Subcutaneous abdominal adipose tissue (tissue), 5 donors: ENCODE measurements at regions not wholly inside any gene's neighbourhood (a gene's known extent, or its start where the extent isn't known, plus 50 kb on each side); places are given as distances from the start of the nearest gene placed in this dataset.

Experiments
- H3K27ac ChIP-seq: one replicate; pipeline ENCODE4 v1.7.0; 2013; ENCODE audit warnings: low read depth, mild to moderate bottlenecking, inconsistent platforms, low read length, moderate library complexity
- H3K27me3 ChIP-seq, 5 donors: one replicate each; pipeline ENCODE4 v1.7.0; 2013; ENCODE audit warnings: low read length in 5 of 5, inconsistent platforms in 1 of 5; ENCODE audit not compliant: control insufficient read depth in 5 of 5, insufficient read depth in 4 of 5
- H3K36me3 ChIP-seq, 5 donors: one replicate each; pipeline ENCODE4 v1.7.0; 2013; ENCODE audit warnings: low read length in 5 of 5; ENCODE audit not compliant: control insufficient read depth in 5 of 5, insufficient read depth in 5 of 5
- H3K4me1 ChIP-seq, 5 donors: one replicate each; pipeline ENCODE4 v1.7.0; 2013; ENCODE audit warnings: low read length in 5 of 5, mild to moderate bottlenecking in 3 of 5, moderate library complexity in 1 of 5; ENCODE audit not compliant: control insufficient read depth in 5 of 5, insufficient read depth in 5 of 5
- H3K4me3 ChIP-seq, 5 donors: one replicate each; pipeline ENCODE4 v1.7.0; 2013; ENCODE audit warnings: low read length in 5 of 5, low read depth in 1 of 5
- H3K9ac ChIP-seq, 5 donors: one replicate each; pipeline ENCODE4 v1.7.0; 2013; ENCODE audit warnings: low read length in 5 of 5, mild to moderate bottlenecking in 4 of 5, moderate library complexity in 3 of 5
- H3K9me3 ChIP-seq, 5 donors: one replicate each; pipeline ENCODE4 v1.7.0; 2013; ENCODE audit warnings: low read length in 5 of 5; ENCODE audit not compliant: control insufficient read depth in 5 of 5
- donor health status: healthy.
- donor health status: healthy.
- donor health status: healthy.
- donor health status: healthy.
- donor health status: healthy.

DNA sequence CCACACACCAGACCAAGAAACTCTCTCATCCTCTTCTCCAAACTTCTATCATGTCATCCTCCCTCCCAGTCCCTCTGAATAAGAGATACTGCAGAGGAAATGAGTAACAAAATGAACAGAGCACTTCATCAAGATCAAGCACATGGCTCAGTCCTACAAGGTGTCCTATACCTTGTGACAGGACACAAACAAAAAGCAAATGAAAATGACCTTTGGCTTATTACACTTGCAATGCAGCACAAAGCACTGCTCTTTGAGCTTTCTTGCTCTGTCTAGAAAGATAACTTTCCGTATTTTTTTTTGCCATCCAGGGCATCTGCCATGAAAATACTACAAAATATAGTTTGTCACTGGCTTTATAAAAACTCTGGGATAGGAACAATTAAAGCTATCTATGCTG lies 402.7 kb downstream of the HNRNPD start:
- H3K27ac ChIP-seq: no peak overlapping the region
- H3K9ac ChIP-seq: no peak overlapping the region
- H3K27me3 ChIP-seq: no peaks in the 10 kb centered on the region
- no peak overlapping the region for H3K4me3 ChIP-seq
- no peaks in the 10 kb centered on the region for H3K4me1 ChIP-seq
- H3K9me3 ChIP-seq: no peaks in the 10 kb centered on the region
- H3K36me3 ChIP-seq: no peaks in the 10 kb centered on the region

DNA sequence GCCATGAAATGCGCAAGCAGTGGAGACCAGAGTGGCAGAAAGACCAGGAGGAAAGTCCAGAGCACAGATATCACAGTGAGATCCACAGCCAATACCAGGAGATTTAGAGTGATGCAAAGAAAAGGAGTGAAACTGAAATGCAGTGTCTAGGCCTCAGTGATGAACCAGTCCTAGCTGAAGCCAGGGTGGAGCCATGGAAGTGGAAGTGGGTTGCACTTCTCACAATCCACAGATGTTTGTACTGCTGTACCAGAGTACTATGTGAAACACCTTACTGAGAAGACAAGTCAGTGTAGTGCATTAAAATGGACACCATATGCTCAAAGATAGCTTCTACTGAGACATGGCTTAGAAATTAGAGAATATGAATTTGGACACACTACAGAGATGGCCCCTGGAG lies 403.3 kb downstream of the HNRNPD start:
- Histone ChIP-seq H3K27ac (no peak overlapping the region), H3K9ac (no peak overlapping the region), H3K4me3 (no peak overlapping the region), H3K4me1 (no peaks in the 10 kb centered on the region), H3K36me3 (no peaks in the 10 kb centered on the region), H3K27me3 (no peaks in the 10 kb centered on the region), H3K9me3 (no peaks in the 10 kb centered on the region)

DNA sequence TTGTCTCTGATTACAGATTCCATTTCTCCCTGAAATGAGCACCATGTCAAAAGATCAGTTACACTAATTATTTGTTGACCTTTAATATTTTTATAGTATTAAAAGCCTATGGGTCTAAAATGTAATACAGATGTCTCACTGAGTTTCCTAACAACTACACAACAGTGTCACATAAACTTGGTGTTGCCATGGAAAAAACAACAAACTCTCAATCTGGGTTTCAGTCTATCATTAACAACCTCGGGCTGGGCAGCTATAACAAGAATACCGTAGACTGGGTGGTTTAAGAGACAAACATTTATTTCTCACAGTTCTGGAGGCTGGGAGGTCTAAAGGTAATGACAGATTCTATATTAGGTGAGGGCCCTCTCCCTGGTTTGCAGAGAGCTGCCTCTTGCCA lies 407.1 kb downstream of the HNRNPD start:
- Histone ChIP-seq H3K4me1 (no peaks in the 10 kb centered on the region), H3K27ac (no peak overlapping the region), H3K9me3 (no peaks in the 10 kb centered on the region), H3K36me3 (no peaks in the 10 kb centered on the region), H3K9ac (no peak overlapping the region), H3K4me3 (no peak overlapping the region), H3K27me3 (no peaks in the 10 kb centered on the region)

DNA sequence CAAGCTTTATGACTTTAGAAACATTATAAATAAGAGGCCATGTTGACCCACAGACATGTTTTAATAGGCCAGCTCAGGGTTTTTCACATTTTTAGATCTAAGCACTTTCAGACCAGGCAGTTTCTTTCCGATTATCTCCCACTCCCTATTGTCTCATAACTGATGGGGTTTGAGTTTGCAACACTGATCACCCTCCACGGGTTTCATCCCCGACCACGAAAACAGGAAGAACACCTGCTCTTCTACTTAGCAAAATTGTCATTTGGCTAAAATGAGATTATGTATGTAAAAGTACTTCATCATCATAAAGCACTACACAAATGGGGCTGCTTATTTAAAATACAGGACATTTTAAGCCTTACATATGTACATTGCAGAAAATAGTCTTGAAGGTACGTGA lies 407.9 kb downstream of the HNRNPD start:
- Histone ChIP-seq H3K4me3 (no peak overlapping the region), H3K9ac (no peak overlapping the region), H3K27me3 (no peaks in the 10 kb centered on the region), H3K36me3 (no peaks in the 10 kb centered on the region), H3K4me1 (no peaks in the 10 kb centered on the region), H3K9me3 (no peaks in the 10 kb centered on the region), H3K27ac (no peak overlapping the region)

DNA sequence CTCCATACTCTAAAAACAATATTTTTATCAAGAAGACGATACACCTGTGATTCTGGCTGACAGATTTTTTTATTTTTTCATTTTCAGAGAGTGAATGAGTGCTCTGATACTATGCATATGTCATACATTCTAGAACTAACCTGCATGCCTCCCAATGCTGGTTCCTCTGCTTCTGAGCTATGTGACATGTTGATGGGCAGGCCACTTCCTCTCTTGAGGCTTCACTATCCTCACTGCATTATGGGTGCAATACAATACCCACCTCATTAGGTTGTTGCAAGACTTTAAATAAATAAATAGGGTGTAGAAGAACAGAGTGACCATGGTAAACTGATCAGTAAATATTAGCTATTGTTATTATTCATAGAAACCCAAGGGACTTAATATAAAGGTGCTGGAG lies 408.3 kb downstream of the HNRNPD start:
- Histone ChIP-seq H3K36me3 (no peaks in the 10 kb centered on the region), H3K9ac (no peak overlapping the region), H3K27ac (no peak overlapping the region), H3K4me1 (peaks cover 0 to 1% (median 0%) of the 10 kb centered on the region in 5 donors), H3K4me3 (no peak overlapping the region), H3K9me3 (no peaks in the 10 kb centered on the region), H3K27me3 (no peaks in the 10 kb centered on the region)

DNA sequence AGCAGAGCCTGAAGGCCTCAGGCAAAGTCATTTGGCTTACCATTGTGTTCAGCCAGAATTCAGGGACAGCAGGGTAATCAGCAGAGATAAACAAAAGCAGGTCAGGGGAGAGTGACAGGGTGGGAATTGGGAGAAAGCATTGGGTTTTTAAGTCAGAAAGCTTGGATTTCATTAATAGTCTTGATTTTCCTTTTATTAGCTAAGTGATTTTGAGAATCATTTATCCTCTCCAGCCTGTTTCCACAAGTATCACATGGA lies 410.1 kb downstream of the HNRNPD start:
- no peaks in the 10 kb centered on the region for H3K9me3 ChIP-seq
- H3K4me3 ChIP-seq: no peak overlapping the region
- H3K27ac ChIP-seq: no peak overlapping the region
- no peak overlapping the region for H3K9ac ChIP-seq
- no peaks in the 10 kb centered on the region for H3K36me3 ChIP-seq
- H3K4me1 ChIP-seq: peaks cover 0 to 2% (median 0%) of the 10 kb centered on the region in 5 donors
- H3K27me3 ChIP-seq: no peaks in the 10 kb centered on the region

DNA sequence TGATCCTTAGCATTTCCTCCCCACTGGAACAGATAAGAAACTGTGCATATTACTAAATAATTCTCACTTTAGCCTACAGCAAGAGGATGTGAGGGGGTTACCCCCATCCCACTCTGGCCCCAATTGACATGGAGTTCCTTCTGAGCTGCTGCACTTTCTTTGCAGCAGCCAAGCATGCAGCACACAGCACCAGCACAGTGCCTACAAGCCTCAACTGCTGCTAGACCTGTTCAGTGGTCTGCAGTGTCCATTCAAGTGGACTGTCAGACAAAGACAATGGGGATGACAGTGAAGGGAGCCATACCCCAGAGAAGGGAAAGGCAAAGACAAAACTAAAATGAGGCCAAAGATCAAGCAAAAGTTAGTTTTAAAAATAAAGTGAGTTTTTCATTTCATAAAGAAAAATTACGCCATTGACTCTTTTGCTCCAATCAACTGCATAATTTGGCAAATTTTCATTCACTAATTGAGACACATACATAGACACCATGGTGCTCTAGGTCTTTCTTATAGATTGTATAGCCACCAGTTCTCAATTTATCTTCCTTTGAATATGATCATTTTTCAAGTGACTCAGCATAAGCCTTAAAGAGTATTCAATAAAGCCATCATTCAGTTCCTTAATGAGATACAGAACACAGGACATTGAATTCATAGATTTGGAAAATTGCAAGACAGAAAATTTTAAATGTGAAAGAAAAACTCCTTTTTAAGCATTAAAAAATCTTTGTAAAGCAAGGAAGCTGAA lies 410.6 kb downstream of the HNRNPD start:
- Histone ChIP-seq H3K36me3 (no peaks in the 10 kb centered on the region), H3K27ac (no peak overlapping the region), H3K4me1 (peaks cover 0 to 2% (median 0%) of the 10 kb centered on the region in 5 donors), H3K9me3 (no peaks in the 10 kb centered on the region), H3K27me3 (no peaks in the 10 kb centered on the region), H3K9ac (no peak overlapping the region), H3K4me3 (no peak overlapping the region)

DNA sequence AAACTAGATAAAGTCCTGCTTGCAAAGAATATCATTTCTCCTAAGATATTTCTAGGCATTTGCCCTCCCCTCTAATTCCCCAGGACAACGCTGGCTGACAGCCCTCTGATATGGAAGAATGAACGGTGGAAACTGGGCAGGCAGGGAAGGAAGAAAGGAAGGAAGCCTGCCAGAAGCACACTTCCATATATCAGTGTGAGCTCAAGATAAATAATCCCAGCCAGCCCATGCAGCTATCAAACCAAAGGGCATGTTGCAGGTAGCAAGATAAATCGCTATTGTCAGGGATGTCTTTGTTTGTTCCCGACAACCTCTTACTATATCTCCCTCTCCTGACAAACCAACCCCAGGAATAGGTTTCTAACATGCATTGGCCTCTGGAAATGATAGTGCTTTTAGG lies 412.8 kb downstream of the HNRNPD start:
- Histone ChIP-seq H3K27ac (no peak overlapping the region), H3K4me1 (peaks cover 0 to 2% (median 0%) of the 10 kb centered on the region in 5 donors)

DNA sequence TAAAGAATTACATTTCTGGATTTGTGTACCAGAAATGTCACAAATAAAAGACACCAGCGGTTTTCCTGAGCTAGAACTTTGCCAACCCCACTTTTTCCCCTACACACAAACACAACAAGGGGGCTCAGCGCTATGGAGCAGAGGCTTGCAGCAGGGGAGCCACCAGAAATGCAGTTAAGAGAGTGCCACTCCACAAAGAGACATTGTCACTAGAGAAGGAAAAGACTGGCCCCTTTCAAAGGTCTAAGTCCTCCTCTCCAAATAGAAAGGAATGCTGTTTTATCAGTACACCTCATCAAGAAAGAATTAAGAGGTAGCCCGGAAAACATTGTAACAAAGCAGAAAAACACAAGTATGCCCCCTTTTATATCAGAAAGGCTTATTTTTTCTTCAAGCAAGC lies 419.5 kb downstream of the HNRNPD start:
- Histone ChIP-seq H3K4me3 (no peak overlapping the region), H3K9ac (no peak overlapping the region), H3K4me1 (no peaks in the 10 kb centered on the region), H3K27ac (no peak overlapping the region), H3K9me3 (no peaks in the 10 kb centered on the region), H3K36me3 (no peaks in the 10 kb centered on the region), H3K27me3 (no peaks in the 10 kb centered on the region)

More for the DNA sequence above, 412.8 kb downstream of the HNRNPD start:
- H3K36me3 ChIP-seq: no peaks in the 10 kb centered on the region
- no peaks in the 10 kb centered on the region for H3K9me3 ChIP-seq
- H3K9ac ChIP-seq: no peak overlapping the region
- H3K4me3 ChIP-seq: no peak overlapping the region
- H3K27me3 ChIP-seq: no peaks in the 10 kb centered on the region

DNA sequence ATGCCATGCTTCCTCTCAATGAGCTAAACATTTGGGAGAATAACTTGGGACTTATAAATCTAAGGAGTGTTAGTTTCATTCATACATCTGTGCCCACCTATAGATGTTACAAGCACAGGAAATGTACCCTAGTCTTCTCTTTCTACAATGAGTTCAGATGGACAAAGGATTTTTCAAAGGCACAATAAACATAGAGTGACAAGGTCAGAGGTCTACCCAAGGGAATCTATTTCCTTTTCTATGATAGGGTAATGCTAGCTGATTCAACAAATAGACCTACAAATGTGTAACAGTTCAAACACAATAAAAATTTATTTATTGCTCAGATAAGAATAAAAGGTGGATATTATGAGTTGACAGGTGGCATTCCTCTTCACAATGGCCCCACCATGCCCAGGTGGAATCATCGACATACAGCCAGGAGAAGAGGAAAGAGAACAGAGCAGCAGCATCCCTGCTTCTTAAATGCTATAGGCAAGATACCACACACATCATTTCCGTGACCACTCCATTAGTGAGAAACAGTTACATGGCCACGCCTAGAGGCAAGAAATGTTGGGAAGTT lies 421.8 kb downstream of the HNRNPD start:
- Histone ChIP-seq H3K4me3 (no peak overlapping the region), H3K27me3 (no peaks in the 10 kb centered on the region), H3K9ac (no peak overlapping the region), H3K9me3 (no peaks in the 10 kb centered on the region), H3K36me3 (no peaks in the 10 kb centered on the region), H3K4me1 (no peaks in the 10 kb centered on the region), H3K27ac (no peak overlapping the region)
